GM18951 (cell line): ENCODE measurements at regions not wholly inside any gene's neighbourhood (a gene's known extent, or its start where the extent isn't known, plus 50 kb on each side); places are given as distances from the start of the nearest gene placed in this dataset.

Experiments
- POLR2A ChIP-seq: IDR thresholded peaks from 4 replicates; pipeline ENCODE4 v1.6.1; 2011; ENCODE audit warnings: mild to moderate bottlenecking; ENCODE audit not compliant: insufficient read length, insufficient read depth; ENCODE audit errors: extremely low read depth
- in situ Hi-C: fragments of 300-500 bp; cut with MboI; formaldehyde crosslinking; loops from one replicate; pipeline ENCODE4 v1.12.0; 2022; ENCODE audit warnings: low sequenced_read_pairs, mixed read lengths, inconsistent platforms; ENCODE audit not compliant: unreplicated experiment

DNA sequence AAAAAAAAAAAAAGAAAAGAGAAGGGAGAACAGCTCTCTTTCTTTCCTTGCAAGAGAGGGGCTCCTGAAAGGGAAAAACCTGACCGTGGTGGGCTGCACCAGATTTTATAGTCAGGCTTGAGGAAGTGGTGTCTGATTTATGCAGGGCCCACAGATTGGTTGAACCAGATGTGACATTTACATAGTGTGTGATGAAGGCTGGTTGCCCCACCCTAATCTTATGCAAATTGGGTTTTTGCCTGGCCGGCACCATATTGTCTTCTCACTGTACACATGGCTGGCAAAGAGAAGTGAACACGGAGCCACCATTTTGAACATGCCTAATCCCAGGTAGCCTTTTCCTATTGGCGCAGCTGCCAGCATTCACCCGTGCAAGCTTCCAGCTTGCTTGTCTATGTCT lies 154.4 kb downstream of the OXSM start:
- in situ Hi-C loops = no loop called here
- no peak for TF ChIP-seq POLR2A

DNA sequence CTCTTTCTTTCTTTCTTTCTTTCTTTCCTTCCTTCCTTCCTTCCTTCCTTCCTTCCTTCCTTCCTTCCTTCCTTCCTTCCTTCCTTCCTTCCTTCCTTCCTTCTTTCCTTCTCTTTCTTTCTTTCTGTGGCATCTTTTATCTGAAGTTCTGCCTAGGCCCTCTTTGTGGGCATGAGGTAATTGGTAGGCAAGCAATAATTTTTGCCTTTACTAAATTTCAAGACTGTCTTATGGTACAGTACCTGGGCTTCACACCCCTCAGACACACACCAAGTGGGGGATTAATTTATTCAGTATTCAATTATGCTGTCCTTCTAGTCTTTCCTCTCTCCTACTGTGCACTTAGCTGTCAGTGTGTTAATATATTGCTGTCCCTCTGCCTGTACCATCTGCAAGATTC lies 155.5 kb downstream of the OXSM start:
- in situ Hi-C loops = no loop called here
- TF ChIP-seq POLR2A = no peak

DNA sequence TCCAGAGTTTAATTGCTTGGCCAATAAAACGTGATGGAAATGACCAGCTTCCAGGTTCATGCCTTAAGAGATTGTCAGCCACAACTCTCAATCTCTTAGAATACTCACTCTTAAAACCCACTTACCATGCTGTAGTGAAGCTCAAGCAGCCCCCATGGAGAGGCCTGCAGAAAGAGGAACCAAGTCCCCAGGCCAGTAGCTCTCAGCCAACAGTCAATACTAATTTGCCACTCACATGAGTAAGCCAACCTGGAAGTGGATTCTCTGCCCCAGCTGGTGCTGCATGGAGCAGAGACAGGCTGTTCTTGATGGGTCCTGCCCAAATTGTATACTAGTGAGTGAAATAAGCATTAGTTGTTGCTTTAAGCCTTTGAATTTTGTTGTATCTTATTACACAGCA lies 155.9 kb downstream of the OXSM start:
- TF ChIP-seq POLR2A = no peak
- in situ Hi-C loops = no loop called here

DNA sequence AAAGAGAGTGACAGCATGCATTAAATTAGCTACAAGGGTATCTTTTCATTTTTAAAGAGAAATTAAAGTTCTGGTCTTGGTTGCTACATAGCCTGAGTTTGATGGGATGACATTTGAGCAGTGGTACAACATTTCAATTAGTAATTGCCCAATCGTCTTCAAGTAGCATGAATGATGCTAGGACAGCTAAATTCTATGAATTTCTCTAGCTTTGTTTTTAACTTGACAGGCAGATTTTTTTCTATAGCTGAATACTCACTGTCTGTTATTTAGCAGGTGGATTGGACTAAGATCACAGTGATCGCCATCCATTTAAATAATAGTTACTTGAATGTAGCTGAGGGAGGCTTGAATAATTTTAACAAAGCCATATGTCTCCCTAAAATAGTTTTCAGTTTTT lies 162.2 kb downstream of the OXSM start:
- no peak for TF ChIP-seq POLR2A
- in situ Hi-C loops = no loop called here

DNA sequence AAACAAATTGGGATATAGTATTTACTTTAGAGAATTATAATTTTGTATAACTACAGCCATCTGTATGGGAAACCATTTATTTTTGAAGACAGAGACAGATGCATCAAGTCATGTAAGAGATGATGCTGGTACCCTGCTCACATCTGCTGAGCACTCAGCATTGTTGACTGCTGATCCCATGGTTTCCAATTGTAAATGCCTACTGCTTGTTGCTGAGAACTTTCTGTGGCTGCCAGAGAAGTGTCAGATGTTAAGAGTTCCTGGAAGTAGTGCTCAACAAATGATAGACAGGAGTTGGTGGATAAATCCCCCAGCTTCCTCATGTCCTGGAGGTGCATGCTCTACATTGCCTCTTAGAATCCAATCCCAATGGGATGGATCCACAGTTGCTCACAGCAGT lies 167.1 kb downstream of the OXSM start:
- TF ChIP-seq POLR2A = no peak
- in situ Hi-C loops = no loop called here

DNA sequence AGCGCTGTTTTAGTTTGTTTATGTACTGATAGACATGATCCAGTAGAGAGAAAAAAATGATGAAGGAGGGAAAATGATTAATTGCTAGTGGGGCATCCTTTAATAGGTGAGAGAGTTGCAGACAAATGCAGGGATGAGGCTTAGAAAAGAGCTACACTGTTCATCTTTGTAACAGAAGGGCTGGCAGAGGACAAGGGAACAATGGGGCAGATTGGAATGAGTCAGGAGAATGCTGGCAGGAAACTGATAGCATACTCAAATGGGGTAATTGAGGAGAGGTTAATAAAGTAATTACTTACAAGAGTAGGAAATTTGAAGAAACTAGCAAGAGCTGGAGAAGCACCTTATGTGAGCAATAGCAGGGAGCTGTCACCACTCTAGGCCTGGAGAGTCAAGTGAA lies 170.9 kb downstream of the OXSM start:
- TF ChIP-seq POLR2A = no peak
- in situ Hi-C loops = no loop called here

DNA sequence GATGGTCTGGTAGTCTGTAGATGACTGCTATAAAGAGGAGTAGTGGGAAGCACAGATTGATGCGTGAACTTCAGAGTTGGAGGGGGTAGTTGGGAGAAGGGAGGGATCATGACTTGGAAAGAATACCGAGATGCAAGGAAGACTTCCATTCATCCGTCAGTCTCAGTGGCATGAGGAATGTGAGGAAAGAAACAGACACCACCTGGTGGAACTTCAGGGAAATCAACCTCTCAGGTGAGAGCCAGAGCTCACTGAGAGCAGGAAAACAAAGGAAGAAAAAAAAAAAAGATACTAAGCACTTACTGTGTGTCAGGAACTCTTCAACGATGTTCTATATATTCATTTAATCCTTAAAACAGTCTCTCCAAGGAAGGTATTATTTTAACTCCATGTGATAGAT lies 172.4 kb downstream of the OXSM start:
- TF ChIP-seq POLR2A = no peak
- in situ Hi-C loops = no loop called here

DNA sequence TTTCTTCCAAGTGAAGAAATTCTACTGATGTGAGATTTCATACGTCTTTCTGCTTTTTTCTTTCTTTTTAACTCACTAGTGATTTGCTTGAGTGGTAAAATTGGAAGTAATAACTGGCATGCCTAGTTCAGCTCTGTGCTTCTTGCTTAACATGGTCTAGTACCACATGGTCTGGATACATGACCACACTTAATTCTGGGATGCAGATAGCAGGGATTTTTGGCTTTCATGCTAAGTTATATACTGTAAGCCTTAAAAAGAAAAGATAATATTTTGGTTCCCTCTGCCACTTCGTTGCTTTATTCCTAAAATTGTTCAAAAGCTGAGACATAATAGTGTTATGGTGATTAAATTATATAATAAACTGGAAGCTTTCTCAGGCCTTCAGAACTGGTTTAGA lies 174.3 kb downstream of the OXSM start:
- TF ChIP-seq POLR2A = no peak
- in situ Hi-C loops = no loop called here

DNA sequence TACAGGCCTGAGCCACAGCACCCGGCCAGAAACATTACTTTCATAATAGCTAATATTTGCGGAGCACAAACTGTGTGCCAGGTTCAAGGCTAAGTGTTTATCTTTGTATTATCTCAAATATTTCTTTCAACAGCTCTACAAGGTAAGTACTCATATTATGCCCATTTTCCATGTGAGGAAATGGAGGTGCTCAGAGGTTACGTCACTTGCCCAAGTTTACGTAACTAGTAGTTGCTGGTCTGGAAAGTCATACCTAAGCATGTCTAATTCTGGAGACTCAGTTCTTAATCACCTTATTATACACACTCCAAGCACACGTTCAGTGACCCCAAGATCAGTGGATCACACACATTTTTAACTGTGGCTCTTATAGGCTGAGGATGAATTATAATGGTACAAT lies 177.5 kb downstream of the OXSM start:
- TF ChIP-seq POLR2A = no peak
- in situ Hi-C loops = no loop called here

DNA sequence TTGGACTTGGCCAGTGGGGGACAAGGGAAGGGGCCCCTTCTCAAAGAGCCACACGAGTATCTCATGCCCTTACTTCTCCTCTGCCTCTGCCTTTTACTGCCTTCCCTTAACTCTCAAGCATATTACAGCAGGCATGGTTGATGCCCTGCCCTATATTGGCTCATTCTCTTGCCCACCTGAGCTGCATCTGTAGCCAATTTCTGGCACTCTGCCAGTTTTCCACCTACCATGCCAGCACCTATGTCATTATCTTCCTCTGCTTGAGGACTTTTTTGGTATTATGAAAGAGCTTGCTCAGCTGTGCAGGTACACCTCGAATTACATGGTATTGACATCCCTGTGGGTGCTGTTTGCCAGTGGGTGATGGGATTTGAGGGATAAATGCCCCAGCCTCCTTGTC lies 181.8 kb downstream of the OXSM start:
- in situ Hi-C loops = no loop called here
- TF ChIP-seq POLR2A = no peak

DNA sequence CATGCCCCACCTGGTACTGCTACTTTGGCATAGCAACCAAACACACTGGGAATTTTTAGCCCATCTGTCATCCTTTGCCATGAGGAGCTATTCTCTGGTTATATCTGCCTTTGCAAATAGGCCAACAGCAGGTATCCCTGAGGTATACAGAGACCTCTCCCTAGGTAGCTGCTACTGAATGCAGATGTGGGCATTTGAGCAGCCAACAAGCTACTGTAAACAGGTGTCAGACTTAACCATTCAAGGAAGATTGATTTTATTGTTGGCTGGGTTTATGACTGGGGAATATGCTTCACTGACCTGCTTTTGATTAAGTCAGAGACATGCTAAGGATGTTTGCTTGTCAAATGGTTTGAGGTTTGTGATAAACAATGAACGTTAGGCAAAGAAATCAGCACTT lies 183.2 kb downstream of the OXSM start:
- no peak for TF ChIP-seq POLR2A
- in situ Hi-C loops = no loop called here

DNA sequence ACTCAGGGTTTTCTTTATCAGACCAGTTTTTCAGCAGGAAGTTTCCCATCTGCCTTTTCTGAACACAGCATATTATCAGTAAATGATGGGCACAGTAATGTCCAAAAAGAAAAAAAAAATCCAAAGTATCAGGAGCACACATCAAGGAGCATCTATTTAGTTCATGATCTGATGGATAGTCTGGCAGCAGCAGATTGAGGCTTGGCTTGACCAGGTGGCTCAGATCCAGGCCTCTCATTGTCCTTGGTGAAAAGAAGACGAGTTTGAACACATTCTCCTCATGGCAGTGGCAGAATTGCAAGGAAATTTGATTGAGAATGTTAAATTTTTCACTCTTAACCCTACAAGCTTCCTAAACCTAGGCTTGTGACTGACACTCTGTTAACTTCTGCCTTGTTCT lies 192.9 kb downstream of the OXSM start:
- in situ Hi-C loops = no loop called here
- no peak for TF ChIP-seq POLR2A

DNA sequence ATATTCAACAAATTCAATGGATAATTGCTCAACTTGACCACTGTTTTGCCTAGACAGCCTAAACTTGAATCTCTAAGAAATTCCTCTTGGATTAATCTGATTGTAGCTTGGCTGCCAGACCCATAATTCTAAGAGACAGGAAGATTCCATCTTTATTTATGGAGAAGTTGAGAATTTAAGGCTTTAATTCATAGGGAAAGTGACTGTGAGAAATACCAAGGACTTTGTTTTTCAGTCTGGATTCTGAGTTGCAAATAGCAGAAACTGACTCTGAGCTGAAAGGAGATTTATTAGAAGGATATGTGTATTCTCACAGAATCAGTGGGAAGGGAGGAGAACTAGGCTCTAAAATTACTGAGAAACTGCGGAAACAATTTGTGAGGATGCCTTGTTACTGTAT lies 195.7 kb downstream of the OXSM start:
- no peak for TF ChIP-seq POLR2A
- in situ Hi-C loops = no loop called here

DNA sequence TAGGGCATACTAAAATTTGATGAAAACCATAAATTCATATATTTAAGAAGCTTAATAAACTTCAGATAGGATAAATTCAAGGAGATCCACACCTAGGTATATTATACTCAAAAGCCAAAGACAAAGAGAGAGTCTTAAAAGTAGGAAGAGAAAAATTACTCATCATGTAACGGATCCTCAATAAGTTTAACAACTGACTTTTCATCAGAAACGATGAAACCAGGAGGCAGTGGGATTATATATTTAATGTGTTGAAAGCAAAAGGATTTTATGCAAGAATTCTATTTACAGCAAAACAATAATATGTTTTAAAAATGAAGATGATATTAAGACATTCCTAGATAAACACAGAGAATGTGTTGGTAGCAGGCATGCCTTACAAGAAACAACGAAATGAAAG lies 202.7 kb downstream of the OXSM start:
- no peak for TF ChIP-seq POLR2A
- in situ Hi-C loops = no loop called here

DNA sequence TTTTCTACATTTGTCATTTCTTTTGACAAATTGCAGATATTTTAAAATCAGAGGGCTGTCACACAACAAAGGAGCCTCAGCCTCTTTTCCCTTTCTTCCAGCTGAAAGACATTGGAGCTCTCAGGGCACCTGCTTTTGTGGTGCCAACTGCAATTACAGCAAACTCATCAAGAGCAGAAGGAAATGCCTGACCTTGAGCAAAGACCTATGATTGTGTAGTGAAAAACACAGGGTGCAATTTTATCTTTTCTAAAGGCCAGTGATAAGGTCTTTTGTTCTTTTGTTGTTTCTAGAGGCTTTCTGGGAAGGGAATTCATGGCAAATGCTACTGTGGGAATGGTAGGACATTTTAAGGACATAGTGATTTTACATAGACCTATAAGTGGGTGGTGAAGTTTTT lies 214.3 kb downstream of the OXSM start:
- in situ Hi-C loops = no loop called here
- TF ChIP-seq POLR2A = no peak
